ENCODE measurements at regions not wholly inside any gene's neighbourhood (a gene's known extent, or its start where the extent isn't known, plus 50 kb on each side); places are given as distances from the start of the nearest gene placed in this dataset.

- TF ChIP-seq ZNF384 (IDR thresholded peaks at IDR 0.05; ENCODE audit: low read depth, low read length) (no peak), DPF2 (IDR thresholded peaks at IDR 0.05) (no peak), TRIM24 (IDR thresholded peaks at IDR 0.05) (no peak), CBX2 (IDR thresholded peaks at IDR 0.05; ENCODE audit: insufficient read depth, low read length, poor library complexity, severe bottlenecking) (no peak)
These were observed 55.5 kb downstream of the MID1IP1 start (continued) for GRCh38 chrX:38856670-38857265.

GRCh38 chrX:38857736-38858523 is 56.7 kb downstream of the MID1IP1 start:
- no peaks in the 10 kb centered on the region for H3K36me3 ChIP-seq (ENCODE audit: control insufficient read depth, insufficient read depth, low read length)
- no peak for FAIRE-seq
- H3K79me2 ChIP-seq (ENCODE audit: control insufficient read depth, insufficient read depth, low read length), result no peaks in the 10 kb centered on the region
- BruUV-seq (replicated peaks), result no TSS peak
- no peak for ATAC-seq
- no peak overlapping the region for H3K4me2 ChIP-seq (ENCODE audit: insufficient read depth, low read length)
- H3K4me3 ChIP-seq, result no peak overlapping the region
- H3K4me1 ChIP-seq (replicated peaks in 1 of 2; ENCODE audit: control insufficient read depth in 2 of 2, insufficient read depth in 2 of 2, low read length in 2 of 2), result peaks cover 0 to 10% of the 10 kb centered on the region in 2 experiments; a peak in 3 of 5 replicates
- 22% methylated on average over 5 of the region's 5 CpGs for WGBS (ENCODE audit: insufficient coverage, low coverage, missing lambda C conversion rate)
- no peak for DNase-seq (ENCODE audit: extremely low read depth in 1 of 4, low spot score in 3 of 4)
- no peak overlapping the region for H3K27ac ChIP-seq (ENCODE audit: extremely low read depth, low read depth, low read length)
- intact Hi-C loops (cut with micrococcal nuclease) (no loop called here), in situ Hi-C loops (cut with MboI) (no loop called here)
- H3K9ac ChIP-seq (ENCODE audit: insufficient read depth in 1 of 2, low read depth in 2 of 2, low read length in 2 of 2), result no peak overlapping the region
- POLR2A ChIA-PET, result interaction anchor here (0.7 kb wide), 1 partner anchor 1572 kb away, joined by 4 read pairs; no protein-coding TSS in a partner anchor
- H2AFZ ChIP-seq (ENCODE audit: low read depth, low read length), result no peak overlapping the region
- H3K9me1 ChIP-seq (ENCODE audit: control insufficient read depth, insufficient read depth, low read length), result no peaks in the 10 kb centered on the region
- no peaks in the 10 kb centered on the region for H3K9me3 ChIP-seq (replicated peaks; ENCODE audit: control insufficient read depth, insufficient read depth, low read depth, low read length)
- no peaks in the 10 kb centered on the region; a peak in 1 of 5 replicates for H3K27me3 ChIP-seq (ENCODE audit: control insufficient read depth in 2 of 2, insufficient read depth in 2 of 2, low read length in 2 of 2)
- CTCF ChIA-PET (ENCODE audit: low intra/inter-chr PET ratio), result no interaction called here
- no peaks in the 10 kb centered on the region for H4K20me1 ChIP-seq (replicated peaks; ENCODE audit: control insufficient read depth, insufficient read depth, low read length)
- no peak for TF ChIP-seq CBFA2T3 (IDR thresholded peaks at IDR 0.05)
- TF ChIP-seq GABPB1 (CRISPR knock-in tag; IDR thresholded peaks at IDR 0.05), result no peak
- no peak for TF ChIP-seq KLF13 (tag; IDR thresholded peaks at IDR 0.05; ENCODE audit: borderline replicate concordance, low read depth)
- no peak for TF ChIP-seq SMARCE1 (IDR thresholded peaks at IDR 0.05)
- no peak for TF ChIP-seq POLR2A (conservative IDR thresholded peaks at IDR 0.05)
- TF ChIP-seq MEIS2 (IDR thresholded peaks at IDR 0.05; ENCODE audit: partially characterized antibody), result no peak
- no peak for TF ChIP-seq SRF (CRISPR knock-in tag; IDR thresholded peaks at IDR 0.05)
- TF ChIP-seq ZNF280A (IDR thresholded peaks at IDR 0.05; ENCODE audit: low read depth, partially characterized antibody), result no peak
- TF ChIP-seq MXI1 (IDR thresholded peaks at IDR 0.05; ENCODE audit: low read depth, low read length), result no peak
- TF ChIP-seq SUPT5H (IDR thresholded peaks at IDR 0.05), result no peak
- no peak for TF ChIP-seq PML (IDR thresholded peaks at IDR 0.05; ENCODE audit: low read length)
- TF ChIP-seq NKRF (IDR thresholded peaks at IDR 0.05; ENCODE audit: borderline replicate concordance), result no peak
- no peak for TF ChIP-seq KAT8 (IDR thresholded peaks at IDR 0.05; ENCODE audit: low read depth)
